Stimulated activated CD4-positive, alpha-beta T cell treated with anti-CD3 and anti-CD28 coated beads, TNF-alpha, amount 100 ng/mL, for 4 hours (primary cell): ENCODE measurements at regions not wholly inside any gene's neighbourhood (a gene's known extent, or its start where the extent isn't known, plus 50 kb on each side); places are given as distances from the start of the nearest gene placed in this dataset.

Experiments used
- DNase-seq, 3 experiments: peaks; one replicate each; pipeline ENCODE4 v3.0.0-alpha.2; 2020; ENCODE audit warnings: low read depth in 3 of 3

- DNase-seq = no peak
These were observed 311.5 kb upstream of the MAN1A1 start for GRCh38 chr6:119661078-119661477.

- no peak for DNase-seq
These were observed 309.4 kb upstream of the MAN1A1 start for GRCh38 chr6:119658917-119659316.

GRCh38 chr6:119655124-119655523 is 305.6 kb upstream of the MAN1A1 start:
- DNase-seq = no peak

GRCh38 chr6:119653329-119653728 is 303.8 kb upstream of the MAN1A1 start:
- no peak for DNase-seq

GRCh38 chr6:119649531-119649930 is 300.0 kb upstream of the MAN1A1 start:
- DNase-seq = no peak

- no peak for DNase-seq
These were observed 297.7 kb upstream of the MAN1A1 start for GRCh38 chr6:119647309-119647708.

- no peak for DNase-seq
These were observed 294.3 kb upstream of the MAN1A1 start for GRCh38 chr6:119643876-119644275.

- DNase-seq = no peak
These were observed 288.2 kb upstream of the MAN1A1 start for GRCh38 chr6:119637768-119638167.

- DNase-seq = no peak
These were observed 286.5 kb upstream of the MAN1A1 start for GRCh38 chr6:119636060-119636459.

- DNase-seq = no peak
These were observed 283.9 kb upstream of the MAN1A1 start for GRCh38 chr6:119633461-119633860.

- no peak for DNase-seq
These were observed 281.1 kb upstream of the MAN1A1 start for GRCh38 chr6:119630561-119631192.

- no peak for DNase-seq
These were observed 279.4 kb upstream of the MAN1A1 start for GRCh38 chr6:119628691-119629594.

- no peak for DNase-seq
These were observed 278.5 kb upstream of the MAN1A1 start for GRCh38 chr6:119627908-119628669.

GRCh38 chr6:119626884-119627619 is 277.5 kb upstream of the MAN1A1 start:
- no peak for DNase-seq

GRCh38 chr6:119620846-119621555 is 271.4 kb upstream of the MAN1A1 start:
- no peak for DNase-seq

GRCh38 chr6:119614138-119614537 is 264.6 kb upstream of the MAN1A1 start:
- DNase-seq = no peak

GRCh38 chr6:119612911-119613381 is 263.4 kb upstream of the MAN1A1 start:
- DNase-seq = no peak

GRCh38 chr6:119612176-119612891 is 262.8 kb upstream of the MAN1A1 start:
- DNase-seq = no peak

GRCh38 chr6:119610754-119611153 is 261.2 kb upstream of the MAN1A1 start:
- DNase-seq = no peak

- DNase-seq = no peak
These were observed 260.7 kb upstream of the MAN1A1 start for GRCh38 chr6:119610265-119610664.
